ENCODE measurements at regions not wholly inside any gene's neighbourhood (a gene's known extent, or its start where the extent isn't known, plus 50 kb on each side); places are given as distances from the start of the nearest gene placed in this dataset.

DNA sequence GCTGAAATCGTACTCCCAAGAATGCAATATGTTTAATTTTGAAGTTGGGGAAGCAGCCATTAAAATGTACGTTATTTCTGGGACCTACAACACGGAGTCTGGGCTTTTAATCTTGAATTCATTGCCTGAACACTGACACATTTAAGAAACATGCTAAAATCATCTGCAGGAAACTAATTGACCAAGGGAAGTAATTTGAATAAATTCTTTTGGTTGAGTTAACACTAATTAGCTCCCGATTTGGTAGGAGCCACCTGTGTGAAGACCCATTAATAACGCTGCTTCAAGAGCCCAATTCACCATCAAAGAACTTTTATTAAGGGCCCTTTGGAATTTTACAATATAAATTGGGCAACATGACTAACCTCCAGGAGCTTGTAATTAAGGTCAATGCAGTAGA, 309.2 kb downstream of the RAB28 start:
- ATAC-seq = no peak
- H3K9ac ChIP-seq (ENCODE audit: low read length) = no peak overlapping the region
- ChIA-PET POLR2A (no interaction called here), CTCF (no interaction called here), RAD21 (ENCODE audit: low non-redundant PET in 1 of 2, low total read pairs in 2 of 2, uncharacterized antibody in 2 of 2, unreplicated experiment in 2 of 2) (no interaction called here)
- intact Hi-C loops (cut with micrococcal nuclease) = no loop called here
- H3K9me2 ChIP-seq (ENCODE audit: insufficient read depth) = no peaks in the 10 kb centered on the region
- no peak overlapping the region for H3K27ac ChIP-seq (ENCODE audit: low read depth, low read length)
- H3K4me3 ChIP-seq (replicated peaks in 1 of 2; ENCODE audit: low read depth in 1 of 2, low read length in 2 of 2) = no peak overlapping the region
- H2AFZ ChIP-seq (ENCODE audit: low read depth, low read length, poor library complexity, severe bottlenecking) = no peak overlapping the region
- no peaks in the 10 kb centered on the region for H3K4me1 ChIP-seq (ENCODE audit: control insufficient read depth in 1 of 2, insufficient read depth in 2 of 2, low read length in 2 of 2)
- no peak for DNase-seq (ENCODE audit: low read depth, low spot score)
- BruUV-seq (replicated peaks) = no TSS peak
- no peak overlapping the region for H3K4me2 ChIP-seq (ENCODE audit: low read length)
- H3K9me3 ChIP-seq (ENCODE audit: control insufficient read depth in 1 of 2, insufficient read depth in 1 of 2, low read depth in 1 of 2, low read length in 2 of 2) = no peaks in the 10 kb centered on the region
- no peaks in the 10 kb centered on the region for H3K27me3 ChIP-seq (ENCODE audit: insufficient read depth, low read length)
- TF ChIP-seq POLR2AphosphoS5 (IDR thresholded peaks at IDR 0.05; ENCODE audit: low read depth, low read length) (no peak), JUND (IDR thresholded peaks at IDR 0.05) (no peak), SP1 (IDR thresholded peaks at IDR 0.05; ENCODE audit: low read depth) (no peak), YY1 (IDR thresholded peaks at IDR 0.05; ENCODE audit: extremely low read depth, insufficient replicate concordance, low read depth, low read length) (no peak), SIN3A (IDR thresholded peaks at IDR 0.05; ENCODE audit: low read depth) (no peak), EZH2phosphoT487 (IDR thresholded peaks at IDR 0.05; ENCODE audit: borderline replicate concordance) (no peak), FOSL1 (IDR thresholded peaks at IDR 0.05; ENCODE audit: low read depth) (no peak)
- TF ChIP-seq, protein P1, sequence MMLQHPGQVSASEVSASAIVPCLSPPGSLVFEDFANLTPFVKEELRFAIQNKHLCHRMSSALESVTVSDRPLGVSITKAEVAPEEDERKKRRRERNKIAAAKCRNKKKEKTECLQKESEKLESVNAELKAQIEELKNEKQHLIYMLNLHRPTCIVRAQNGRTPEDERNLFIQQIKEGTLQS (IDR thresholded peaks at IDR 0.05) = no peak
- no peaks in the 10 kb centered on the region for H3K79me2 ChIP-seq (ENCODE audit: insufficient read depth, low read length)
- H4K20me1 ChIP-seq (ENCODE audit: insufficient read depth) = no peaks in the 10 kb centered on the region
- no peaks in the 10 kb centered on the region for H3K36me3 ChIP-seq (ENCODE audit: control insufficient read depth in 1 of 2, insufficient read depth in 2 of 2, low read length in 2 of 2)

DNA sequence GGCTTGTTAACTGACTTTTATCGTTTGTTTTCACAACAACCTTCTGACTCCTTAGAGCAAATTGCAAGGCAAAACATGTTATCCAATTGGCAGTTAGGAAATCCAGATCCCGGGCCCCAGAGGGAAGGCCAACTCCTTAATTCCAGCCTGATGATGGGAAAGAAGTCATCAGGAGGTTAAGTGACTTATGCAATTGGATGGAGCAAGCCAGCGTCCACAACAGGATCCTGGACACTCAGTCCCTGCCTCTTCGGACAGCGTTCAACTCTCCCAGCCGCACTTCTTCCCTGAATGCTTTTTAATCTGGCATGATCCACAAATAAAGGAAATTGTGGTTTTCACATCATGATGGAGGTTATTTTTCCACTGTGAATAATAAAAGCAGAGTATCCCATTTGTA, 310.1 kb downstream of the RAB28 start:
- Histone ChIP-seq H3K36me3 (ENCODE audit: control insufficient read depth in 1 of 2, insufficient read depth in 2 of 2, low read length in 2 of 2) (no peaks in the 10 kb centered on the region), H3K9me3 (ENCODE audit: control insufficient read depth in 1 of 2, insufficient read depth in 1 of 2, low read depth in 1 of 2, low read length in 2 of 2) (no peaks in the 10 kb centered on the region), H3K4me1 (ENCODE audit: control insufficient read depth in 1 of 2, insufficient read depth in 2 of 2, low read length in 2 of 2) (no peaks in the 10 kb centered on the region), H3K27me3 (ENCODE audit: insufficient read depth, low read length) (no peaks in the 10 kb centered on the region), H3K4me3 (replicated peaks in 1 of 2; ENCODE audit: low read depth in 1 of 2, low read length in 2 of 2) (no peak overlapping the region), H3K9me2 (ENCODE audit: insufficient read depth) (no peaks in the 10 kb centered on the region), H2AFZ (ENCODE audit: low read depth, low read length, poor library complexity, severe bottlenecking) (no peak overlapping the region), H4K20me1 (ENCODE audit: insufficient read depth) (no peaks in the 10 kb centered on the region), H3K4me2 (ENCODE audit: low read length) (no peak overlapping the region), H3K27ac (ENCODE audit: low read depth, low read length) (no peak overlapping the region), H3K79me2 (ENCODE audit: insufficient read depth, low read length) (no peaks in the 10 kb centered on the region), H3K9ac (ENCODE audit: low read length) (no peak overlapping the region)
- ChIA-PET POLR2A (no interaction called here), RAD21 (ENCODE audit: low non-redundant PET in 1 of 2, low total read pairs in 2 of 2, uncharacterized antibody in 2 of 2, unreplicated experiment in 2 of 2) (no interaction called here), CTCF (no interaction called here)
- no TSS peak for BruUV-seq (replicated peaks)
- ATAC-seq (no peak), DNase-seq (ENCODE audit: low read depth, low spot score) (no peak)
- intact Hi-C loops (cut with micrococcal nuclease) = no loop called here
- no peak for TF ChIP-seq CBX3 (IDR thresholded peaks at IDR 0.05; ENCODE audit: low read depth)
- no peak for TF ChIP-seq ELF1 (IDR thresholded peaks at IDR 0.05; ENCODE audit: borderline replicate concordance, low read depth)
- no peak for TF ChIP-seq FOSL1 (IDR thresholded peaks at IDR 0.05; ENCODE audit: low read depth)
- TF ChIP-seq SP1 (IDR thresholded peaks at IDR 0.05; ENCODE audit: low read depth) = no peak
- TF ChIP-seq, protein P2, sequence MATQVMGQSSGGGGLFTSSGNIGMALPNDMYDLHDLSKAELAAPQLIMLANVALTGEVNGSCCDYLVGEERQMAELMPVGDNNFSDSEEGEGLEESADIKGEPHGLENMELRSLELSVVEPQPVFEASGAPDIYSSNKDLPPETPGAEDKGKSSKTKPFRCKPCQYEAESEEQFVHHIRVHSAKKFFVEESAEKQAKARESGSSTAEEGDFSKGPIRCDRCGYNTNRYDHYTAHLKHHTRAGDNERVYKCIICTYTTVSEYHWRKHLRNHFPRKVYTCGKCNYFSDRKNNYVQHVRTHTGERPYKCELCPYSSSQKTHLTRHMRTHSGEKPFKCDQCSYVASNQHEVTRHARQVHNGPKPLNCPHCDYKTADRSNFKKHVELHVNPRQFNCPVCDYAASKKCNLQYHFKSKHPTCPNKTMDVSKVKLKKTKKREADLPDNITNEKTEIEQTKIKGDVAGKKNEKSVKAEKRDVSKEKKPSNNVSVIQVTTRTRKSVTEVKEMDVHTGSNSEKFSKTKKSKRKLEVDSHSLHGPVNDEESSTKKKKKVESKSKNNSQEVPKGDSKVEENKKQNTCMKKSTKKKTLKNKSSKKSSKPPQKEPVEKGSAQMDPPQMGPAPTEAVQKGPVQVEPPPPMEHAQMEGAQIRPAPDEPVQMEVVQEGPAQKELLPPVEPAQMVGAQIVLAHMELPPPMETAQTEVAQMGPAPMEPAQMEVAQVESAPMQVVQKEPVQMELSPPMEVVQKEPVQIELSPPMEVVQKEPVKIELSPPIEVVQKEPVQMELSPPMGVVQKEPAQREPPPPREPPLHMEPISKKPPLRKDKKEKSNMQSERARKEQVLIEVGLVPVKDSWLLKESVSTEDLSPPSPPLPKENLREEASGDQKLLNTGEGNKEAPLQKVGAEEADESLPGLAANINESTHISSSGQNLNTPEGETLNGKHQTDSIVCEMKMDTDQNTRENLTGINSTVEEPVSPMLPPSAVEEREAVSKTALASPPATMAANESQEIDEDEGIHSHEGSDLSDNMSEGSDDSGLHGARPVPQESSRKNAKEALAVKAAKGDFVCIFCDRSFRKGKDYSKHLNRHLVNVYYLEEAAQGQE (IDR thresholded peaks at IDR 0.05; ENCODE audit: low read depth) = no peak
- TF ChIP-seq, protein P3, sequence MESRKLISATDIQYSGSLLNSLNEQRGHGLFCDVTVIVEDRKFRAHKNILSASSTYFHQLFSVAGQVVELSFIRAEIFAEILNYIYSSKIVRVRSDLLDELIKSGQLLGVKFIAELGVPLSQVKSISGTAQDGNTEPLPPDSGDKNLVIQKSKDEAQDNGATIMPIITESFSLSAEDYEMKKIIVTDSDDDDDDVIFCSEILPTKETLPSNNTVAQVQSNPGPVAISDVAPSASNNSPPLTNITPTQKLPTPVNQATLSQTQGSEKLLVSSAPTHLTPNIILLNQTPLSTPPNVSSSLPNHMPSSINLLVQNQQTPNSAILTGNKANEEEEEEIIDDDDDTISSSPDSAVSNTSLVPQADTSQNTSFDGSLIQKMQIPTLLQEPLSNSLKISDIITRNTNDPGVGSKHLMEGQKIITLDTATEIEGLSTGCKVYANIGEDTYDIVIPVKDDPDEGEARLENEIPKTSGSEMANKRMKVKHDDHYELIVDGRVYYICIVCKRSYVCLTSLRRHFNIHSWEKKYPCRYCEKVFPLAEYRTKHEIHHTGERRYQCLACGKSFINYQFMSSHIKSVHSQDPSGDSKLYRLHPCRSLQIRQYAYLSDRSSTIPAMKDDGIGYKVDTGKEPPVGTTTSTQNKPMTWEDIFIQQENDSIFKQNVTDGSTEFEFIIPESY (IDR thresholded peaks at IDR 0.05; ENCODE audit: extremely low read depth, insufficient replicate concordance, low read length) = no peak
- TF ChIP-seq, protein P4, sequence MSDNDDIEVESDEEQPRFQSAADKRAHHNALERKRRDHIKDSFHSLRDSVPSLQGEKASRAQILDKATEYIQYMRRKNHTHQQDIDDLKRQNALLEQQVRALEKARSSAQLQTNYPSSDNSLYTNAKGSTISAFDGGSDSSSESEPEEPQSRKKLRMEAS (IDR thresholded peaks at IDR 0.05) = no peak
- TF ChIP-seq ZNF274 (IDR thresholded peaks at IDR 0.05; ENCODE audit: low read depth, low read length) = no peak
- no peak for TF ChIP-seq EGR1 (IDR thresholded peaks at IDR 0.05; ENCODE audit: low read depth)
